Stimulated activated CD8-positive, alpha-beta memory T cell treated with anti-CD3 and anti-CD28 coated beads, Interleukin-12 subunit alpha, Interleukin-12 subunit beta, amount 100 ng/mL, for 4 hours (primary cell): ENCODE measurements at regions not wholly inside any gene's neighbourhood (a gene's known extent, or its start where the extent isn't known, plus 50 kb on each side); places are given as distances from the start of the nearest gene placed in this dataset.

ENCODE experiments used
- DNase-seq: peaks from one replicate; pipeline ENCODE4 v3.0.0-alpha.2; 2020; ENCODE audit warnings: low read depth

DNA sequence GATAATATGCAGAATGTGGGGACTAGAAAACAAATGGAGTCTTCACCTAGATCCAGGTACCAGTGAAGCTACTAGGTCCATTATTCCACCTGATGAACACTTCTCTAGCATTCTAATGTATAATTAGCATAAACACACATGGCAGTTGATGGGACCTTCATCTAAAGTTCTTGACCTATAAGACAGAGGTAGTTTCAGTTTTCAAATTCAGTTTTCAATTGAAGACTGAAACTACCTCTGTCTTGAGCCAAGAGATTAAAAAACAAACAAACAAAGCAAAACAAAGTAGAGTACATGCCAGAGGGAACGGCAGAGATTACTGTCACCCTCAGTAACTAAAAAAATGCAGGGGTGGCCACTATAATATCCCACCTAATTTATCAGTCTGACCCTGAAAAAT, 199.9 kb upstream of the NEIL3 start:
- no peak for DNase-seq

GRCh38 chr4:177116161-177116560, 193.5 kb upstream of the NEIL3 start:
- no peak for DNase-seq

GRCh38 chr4:177117256-177117655, 192.4 kb upstream of the NEIL3 start:
- DNase-seq: no peak

DNA sequence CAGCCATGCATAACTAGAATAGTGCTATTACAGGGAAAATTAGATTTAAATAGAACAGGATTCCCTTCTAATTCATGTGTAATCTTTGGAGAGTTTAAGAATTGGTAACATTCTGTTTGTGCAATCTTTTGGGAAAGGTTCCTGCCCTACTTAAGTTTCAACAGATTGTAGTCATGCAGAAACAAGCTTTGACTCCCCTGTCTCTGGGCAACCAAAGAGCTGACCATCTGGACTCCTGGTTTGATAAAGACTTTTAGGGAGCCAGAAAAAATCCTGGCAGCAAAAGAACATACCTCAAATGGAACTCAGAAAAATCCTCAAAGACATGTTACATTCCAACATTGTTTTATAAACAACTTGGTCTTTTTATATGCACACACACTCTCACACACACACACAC, 191.1 kb upstream of the NEIL3 start:
- no peak for DNase-seq

DNA sequence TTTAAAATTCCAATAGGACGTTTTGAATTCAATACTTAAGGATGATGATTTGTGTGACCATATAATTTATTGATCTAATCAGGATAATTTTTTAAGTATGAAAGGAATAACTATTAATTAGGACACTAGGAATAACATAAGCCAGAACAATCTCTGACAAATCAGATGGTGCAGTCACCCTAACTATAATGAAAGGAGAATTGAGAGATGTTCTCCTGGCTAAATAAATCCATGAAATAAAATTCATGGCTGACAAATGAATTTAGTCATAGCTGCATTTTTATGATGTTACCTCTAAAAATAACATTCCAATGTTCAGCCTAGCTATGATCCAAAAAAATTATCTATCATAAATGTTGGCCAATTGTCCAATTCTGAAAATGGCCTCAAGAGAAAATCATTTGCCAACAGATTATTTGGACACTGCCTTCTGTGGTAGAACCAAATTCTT, 190.6 kb upstream of the NEIL3 start:
- no peak for DNase-seq

DNA sequence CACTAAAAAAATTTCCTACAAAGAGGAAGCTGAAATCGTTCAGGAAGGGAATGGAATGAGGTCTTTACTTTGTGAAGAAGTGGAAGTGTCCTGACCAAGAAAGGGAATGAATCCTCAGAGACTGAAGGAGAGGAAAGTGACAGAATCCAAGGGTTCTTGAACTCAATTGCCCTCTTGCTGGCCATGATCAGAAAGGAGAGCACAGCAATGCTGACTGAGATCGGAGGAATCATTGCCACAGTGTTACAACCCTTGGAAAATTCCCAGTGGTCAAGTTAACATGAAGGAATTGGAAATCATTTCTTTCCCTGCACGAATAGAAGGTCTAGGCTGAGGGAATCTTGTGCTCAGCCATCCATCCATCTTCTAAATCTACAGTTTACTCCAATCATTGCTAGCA, 190.0 kb upstream of the NEIL3 start:
- no peak for DNase-seq

DNA sequence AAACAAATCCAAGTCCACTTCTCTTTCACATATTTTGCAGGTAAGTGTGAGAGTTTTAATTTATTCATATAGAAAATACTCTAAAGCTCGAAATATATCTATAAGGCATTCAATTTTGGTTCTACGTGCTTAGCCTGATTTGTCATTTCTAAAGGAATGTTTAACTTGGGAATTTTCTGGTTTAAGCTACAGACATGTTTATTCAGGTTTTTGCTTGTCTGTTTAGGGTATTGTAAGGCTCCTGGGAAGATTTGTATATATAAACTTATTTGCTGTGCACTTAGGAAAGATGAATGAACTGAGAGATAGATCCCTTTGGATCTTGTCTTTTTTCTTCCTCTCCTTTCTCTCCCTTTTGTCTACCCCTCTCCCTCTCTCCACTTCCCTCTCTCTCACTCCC, 185.9 kb upstream of the NEIL3 start:
- DNase-seq: no peak

DNA sequence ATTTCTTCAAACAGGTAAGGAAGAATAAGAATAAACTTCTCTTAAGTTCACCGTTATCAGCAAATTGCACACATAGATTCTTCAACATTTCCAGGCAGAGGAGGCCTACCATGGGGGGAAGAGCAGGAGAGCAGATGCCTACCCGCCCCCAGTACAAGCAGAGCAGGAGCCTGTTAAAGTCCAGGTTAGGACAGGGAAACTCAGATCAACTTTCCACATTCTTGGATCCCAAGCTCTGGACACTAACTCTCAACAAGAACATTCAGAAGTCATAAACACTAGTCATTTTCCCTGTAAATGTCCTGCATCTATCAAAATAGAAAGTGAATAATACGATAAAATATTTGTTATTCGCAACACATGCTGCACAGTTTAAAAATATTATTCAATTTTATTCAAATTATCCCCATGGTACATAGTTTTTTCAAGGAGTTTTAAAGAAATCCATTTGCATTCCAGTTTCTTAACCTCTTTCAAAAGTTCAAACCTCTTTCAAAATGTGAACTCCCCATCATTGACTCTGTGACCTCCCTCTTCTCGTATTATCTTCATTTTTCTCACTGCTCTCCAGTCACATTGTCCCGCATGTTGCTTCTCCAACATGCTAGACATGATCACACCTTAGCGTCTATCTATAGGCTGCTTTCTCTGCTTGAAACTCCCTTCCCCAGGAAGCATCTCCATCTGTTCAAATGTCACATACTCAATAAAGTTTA, 185.2 kb upstream of the NEIL3 start:
- no peak for DNase-seq

GRCh38 chr4:177125656-177126055, 184.0 kb upstream of the NEIL3 start:
- no peak for DNase-seq

GRCh38 chr4:177127658-177128057, 182.0 kb upstream of the NEIL3 start:
- DNase-seq: no peak

GRCh38 chr4:177128306-177128705, 181.4 kb upstream of the NEIL3 start:
- no peak for DNase-seq

GRCh38 chr4:177131736-177132135, 177.9 kb upstream of the NEIL3 start:
- DNase-seq: no peak

DNA sequence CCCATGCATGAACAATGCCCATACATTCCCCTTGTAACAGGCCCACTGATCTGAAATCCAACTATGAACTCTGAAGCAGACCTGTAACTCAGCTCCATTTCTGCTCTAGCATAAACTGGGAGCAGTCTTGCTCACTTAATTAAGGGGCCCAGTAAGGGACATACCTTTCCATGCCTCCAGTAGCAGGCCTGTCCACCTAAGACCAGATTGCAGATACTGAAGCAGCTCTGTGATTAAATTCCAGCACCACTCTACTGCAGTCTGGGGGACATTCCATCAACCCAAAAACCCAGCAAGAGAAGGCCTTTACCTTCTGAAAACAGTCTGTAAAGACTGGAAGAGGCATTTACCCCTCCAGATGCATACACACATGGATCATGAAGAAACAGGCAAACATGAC, 162.0 kb upstream of the NEIL3 start:
- no peak for DNase-seq

DNA sequence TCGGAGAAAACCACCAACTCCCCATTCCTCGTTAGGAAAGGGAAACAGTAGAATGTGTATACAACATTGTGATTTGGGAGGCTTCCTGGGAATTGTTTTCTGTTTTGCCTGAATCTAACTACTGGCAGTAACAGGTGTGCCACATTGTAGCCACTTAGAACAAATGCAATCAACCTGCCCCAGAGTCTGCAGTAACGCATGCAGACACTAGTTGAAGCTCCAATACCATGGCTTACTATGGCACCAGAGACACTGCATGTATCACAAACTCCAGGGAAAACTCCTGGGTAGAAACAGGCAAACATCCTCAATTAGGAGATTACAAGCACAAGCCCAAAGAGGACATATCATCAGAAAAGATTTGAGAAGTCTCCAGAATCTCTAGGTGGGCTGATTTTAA, 154.2 kb upstream of the NEIL3 start:
- DNase-seq: no peak

DNA sequence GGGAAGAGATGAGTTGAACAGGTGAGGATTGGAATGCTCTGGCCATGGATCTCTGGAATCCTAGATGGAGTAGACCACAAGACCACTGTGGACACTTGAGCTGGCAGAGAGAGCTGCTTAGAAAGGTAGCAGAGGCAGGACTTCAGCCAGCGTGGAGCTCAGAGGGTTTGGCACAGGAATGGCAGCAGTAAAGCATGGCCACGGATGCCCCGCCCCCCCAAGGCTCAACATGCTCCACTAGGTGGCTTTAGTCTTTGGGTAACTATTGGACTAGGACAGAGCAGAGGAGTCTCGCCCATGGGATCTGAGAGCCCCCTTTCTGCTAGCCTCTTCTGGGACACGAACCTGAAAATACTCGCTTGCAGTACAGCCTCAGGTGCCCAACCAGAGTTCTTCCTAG, 150.1 kb upstream of the NEIL3 start:
- no peak for DNase-seq

GRCh38 chr4:177161781-177162180, 147.9 kb upstream of the NEIL3 start:
- DNase-seq: no peak

DNA sequence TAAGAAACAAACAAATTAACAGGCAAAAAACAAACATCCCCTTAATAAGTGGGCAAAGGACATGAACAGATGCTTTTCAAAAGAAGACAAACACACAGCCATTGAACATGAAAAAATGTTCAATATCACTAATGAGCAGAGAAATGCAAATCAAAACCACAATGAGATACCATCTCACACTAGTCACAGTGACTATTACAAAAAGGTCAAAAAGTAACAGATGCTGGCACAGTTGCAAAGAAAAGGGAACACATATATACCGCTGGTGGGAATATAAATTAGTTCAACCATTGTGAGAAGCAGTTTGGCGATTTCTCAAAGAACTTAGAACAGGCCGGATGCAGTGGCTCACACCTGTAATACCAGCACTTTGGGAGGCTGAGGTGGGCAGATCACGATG, 146.1 kb upstream of the NEIL3 start:
- DNase-seq: no peak

DNA sequence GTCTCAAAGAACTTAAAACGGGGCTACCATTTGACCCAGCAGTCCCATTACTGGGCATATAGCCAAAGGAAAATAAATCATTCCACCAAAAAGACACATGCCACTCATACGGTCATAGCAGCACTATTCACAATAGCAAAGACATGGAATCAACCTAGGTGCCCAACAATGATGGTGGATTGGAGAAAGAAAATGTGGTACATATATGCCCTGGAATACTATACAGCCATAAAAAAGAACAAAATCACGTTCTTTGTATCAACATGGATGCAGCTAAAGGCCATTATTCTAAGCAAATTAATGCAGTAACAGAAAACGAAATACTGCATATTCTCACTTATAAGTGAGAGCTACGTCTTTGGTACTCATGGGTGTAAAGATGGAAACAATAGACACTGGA, 138.1 kb upstream of the NEIL3 start:
- no peak for DNase-seq

DNA sequence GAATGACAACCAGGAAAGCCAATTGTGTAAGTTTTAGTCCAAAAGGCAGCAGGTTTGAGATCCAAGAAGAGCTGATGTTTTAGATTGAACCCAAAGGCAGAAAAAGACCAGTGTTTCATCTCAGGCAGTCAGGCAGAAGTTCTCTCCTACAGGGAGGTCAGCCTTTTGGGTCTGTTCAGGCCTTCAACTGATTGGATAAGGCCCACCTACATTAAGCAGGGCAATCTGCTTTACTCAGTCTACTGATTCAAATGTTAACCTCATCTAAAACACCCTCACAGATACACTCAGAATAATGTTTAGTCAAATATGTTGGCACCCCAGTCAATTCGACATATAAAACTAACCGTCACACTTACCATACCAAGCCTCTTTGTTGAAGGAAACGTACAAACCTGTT, 134.2 kb upstream of the NEIL3 start:
- no peak for DNase-seq

DNA sequence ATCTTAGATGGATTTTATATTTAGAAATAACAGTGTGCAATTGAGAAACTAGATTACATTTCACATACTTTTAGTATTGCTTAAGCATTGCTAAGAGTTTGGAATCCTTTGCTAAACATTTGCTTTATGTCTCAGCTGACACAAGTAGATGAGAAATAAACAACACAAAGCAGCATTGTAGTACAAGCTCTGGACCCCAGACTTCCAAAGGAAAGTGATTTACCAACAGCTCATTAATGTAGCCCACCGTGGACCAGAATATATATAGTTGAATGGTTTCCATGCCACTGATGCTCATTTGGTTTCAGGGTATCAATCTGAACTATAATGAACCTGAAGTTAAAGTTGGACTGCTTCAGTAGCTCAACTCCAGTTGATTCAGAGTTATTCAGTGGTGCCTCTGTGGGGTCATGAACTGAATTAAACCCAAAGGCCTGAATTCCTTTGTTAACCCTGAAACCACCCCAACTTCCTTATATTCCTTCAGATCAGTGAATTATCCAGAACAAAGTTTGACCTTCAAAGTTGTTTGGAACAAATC, 132.1 kb upstream of the NEIL3 start:
- no peak for DNase-seq

GRCh38 chr4:177178246-177178645, 131.4 kb upstream of the NEIL3 start:
- no peak for DNase-seq

- DNase-seq: no peak
These were observed 127.5 kb upstream of the NEIL3 start for GRCh38 chr4:177182166-177182565.

DNA sequence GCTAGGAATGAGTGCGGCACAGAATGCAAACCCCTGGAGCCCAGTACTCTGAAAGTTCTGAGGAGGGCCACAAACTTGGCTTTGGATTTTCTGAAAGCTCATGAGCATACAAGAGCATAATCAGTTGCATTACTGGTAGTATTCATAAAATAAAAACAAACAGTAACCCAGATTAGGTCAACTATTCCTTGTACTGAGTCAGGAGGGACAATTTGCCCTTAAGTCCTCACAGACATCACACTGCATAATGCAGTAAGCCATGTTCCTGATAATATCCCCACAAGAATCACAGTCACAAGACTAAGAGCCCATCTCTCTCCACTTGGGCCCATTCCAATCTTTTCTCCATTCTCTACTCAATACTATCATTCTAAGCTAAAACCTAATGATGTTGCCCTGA, 126.9 kb upstream of the NEIL3 start:
- DNase-seq: no peak

DNA sequence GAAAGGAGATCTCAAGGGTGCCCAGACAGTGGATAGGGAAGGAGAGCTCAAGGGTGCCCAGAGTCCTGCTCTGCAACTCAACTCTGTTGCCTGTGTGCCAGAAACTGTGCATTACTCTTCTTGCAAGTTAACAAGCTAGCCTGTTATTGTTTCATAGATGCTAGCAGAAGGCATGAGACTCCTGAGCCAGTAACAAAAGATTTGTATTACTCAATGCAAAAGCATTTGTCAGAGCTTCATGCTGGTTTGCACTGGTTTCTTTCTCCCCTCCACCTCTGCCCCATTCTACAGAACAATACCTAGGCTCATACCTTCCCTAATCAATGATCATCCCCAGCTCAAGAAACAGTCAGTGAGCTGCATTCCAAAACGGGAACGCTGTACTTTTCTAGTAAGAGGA, 124.5 kb upstream of the NEIL3 start:
- no peak for DNase-seq
